ENCODE measurements at regions not wholly inside any gene's neighbourhood (a gene's known extent, or its start where the extent isn't known, plus 50 kb on each side); places are given as distances from the start of the nearest gene placed in this dataset.
"Not testable (repeated sequence)": the region's sequence is repeated elsewhere in the genome, so short reads cannot be mapped to it uniquely, and the experiment has no call there.

GRCh38 chr2:175450029-175450760 is 268.7 kb upstream of the ATP5MC3 start:
- no peak for DNase-seq

- no peak for DNase-seq
These were observed 268.1 kb upstream of the ATP5MC3 start for GRCh38 chr2:175449616-175450015.

GRCh38 chr2:175446201-175446600 is 264.7 kb upstream of the ATP5MC3 start:
- DNase-seq, result no peak

GRCh38 chr2:175445281-175445680 is 263.8 kb upstream of the ATP5MC3 start:
- no peak for DNase-seq

GRCh38 chr2:175442441-175442840 is 260.9 kb upstream of the ATP5MC3 start:
- peak; percentile 81 for DNase-seq

- DNase-seq, result peak; percentile 9
These were observed 259.8 kb upstream of the ATP5MC3 start for GRCh38 chr2:175441181-175441761.

GRCh38 chr2:175439416-175439815 is 257.9 kb upstream of the ATP5MC3 start:
- DNase-seq, result no peak

- DNase-seq, result no peak
These were observed 255.7 kb upstream of the ATP5MC3 start for GRCh38 chr2:175437167-175437566.

GRCh38 chr2:175436076-175436475 is 254.6 kb upstream of the ATP5MC3 start:
- DNase-seq, result no peak

- no peak for DNase-seq
These were observed 253.5 kb upstream of the ATP5MC3 start for GRCh38 chr2:175435012-175435411.

- DNase-seq, result no peak
These were observed 251.3 kb upstream of the ATP5MC3 start for GRCh38 chr2:175432793-175433192.

- peak; percentile 60 for DNase-seq
These were observed 250.5 kb upstream of the ATP5MC3 start for GRCh38 chr2:175432021-175432420.

- DNase-seq, result peak; percentile 46
These were observed 249.8 kb upstream of the ATP5MC3 start for GRCh38 chr2:175431101-175431946.

- no peak for DNase-seq
These were observed 248.7 kb upstream of the ATP5MC3 start for GRCh38 chr2:175430236-175430635.

- DNase-seq, result no peak
These were observed 236.8 kb upstream of the ATP5MC3 start for GRCh38 chr2:175418224-175418835.

GRCh38 chr2:175414882-175415487 is 233.5 kb upstream of the ATP5MC3 start:
- peak; percentile 29 for DNase-seq

GRCh38 chr2:175414191-175414881 is 232.8 kb upstream of the ATP5MC3 start:
- DNase-seq, result no peak

- not testable (repeated sequence) for DNase-seq
These were observed 229.4 kb upstream of the ATP5MC3 start for GRCh38 chr2:175410941-175411340.

- no peak for DNase-seq
These were observed 223.3 kb upstream of the ATP5MC3 start for GRCh38 chr2:175404839-175405238.

- DNase-seq, result no peak
These were observed 222.2 kb upstream of the ATP5MC3 start for GRCh38 chr2:175403599-175404221.

GRCh38 chr2:175402571-175402970 is 221.1 kb upstream of the ATP5MC3 start:
- peak; percentile 28 for DNase-seq

Data from NCI-H526 treated with DMSO at 0.1 percent for 48 hours (cell line).